GM21576 (cell line): ENCODE measurements at regions not wholly inside any gene's neighbourhood (a gene's known extent, or its start where the extent isn't known, plus 50 kb on each side); places are given as distances from the start of the nearest gene placed in this dataset.
A peak's percentile ranks its signal among the peaks of the same experiment; 100 is the strongest.

Experiments used
- ATAC-seq: cut with Tn5 transposase; IDR thresholded peaks from one replicate; pipeline ENCODE4 v1.9.1; 2021; ENCODE audit warnings: mild to moderate bottlenecking, moderate library complexity; ENCODE audit not compliant: unreplicated experiment

DNA sequence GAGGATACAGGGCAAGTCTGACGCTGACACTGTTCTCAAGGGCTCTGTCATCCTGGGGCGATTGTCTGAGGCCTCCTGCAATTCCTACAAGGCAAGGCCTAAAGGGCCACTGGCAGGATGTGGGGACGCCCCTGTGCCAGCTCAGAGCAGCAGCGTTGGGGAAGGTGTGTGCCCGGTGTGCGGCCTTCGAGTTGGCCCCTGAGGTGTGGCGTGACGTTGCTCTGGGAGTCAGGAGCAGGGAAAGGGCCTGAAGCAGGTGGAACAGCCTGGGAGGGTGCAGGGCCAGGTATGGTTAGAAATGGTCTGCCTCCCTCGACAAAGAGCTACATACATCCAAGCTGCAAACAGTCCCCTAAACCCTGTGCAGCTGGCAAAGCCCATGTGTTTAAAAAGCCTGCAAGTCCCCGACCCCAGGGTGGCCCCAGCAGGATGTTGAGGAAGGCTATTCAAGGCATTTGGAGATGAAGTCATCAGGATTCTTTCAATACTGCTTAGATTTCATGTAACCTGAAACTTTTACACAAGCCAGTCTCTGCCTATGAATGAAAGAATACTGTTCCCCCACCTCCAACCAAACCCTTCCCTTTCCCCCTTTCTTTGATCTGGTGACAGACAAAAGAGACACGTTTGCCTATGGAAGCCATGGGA lies 142.5 kb upstream of the TNS3 start:
- ATAC-seq: no peak

DNA sequence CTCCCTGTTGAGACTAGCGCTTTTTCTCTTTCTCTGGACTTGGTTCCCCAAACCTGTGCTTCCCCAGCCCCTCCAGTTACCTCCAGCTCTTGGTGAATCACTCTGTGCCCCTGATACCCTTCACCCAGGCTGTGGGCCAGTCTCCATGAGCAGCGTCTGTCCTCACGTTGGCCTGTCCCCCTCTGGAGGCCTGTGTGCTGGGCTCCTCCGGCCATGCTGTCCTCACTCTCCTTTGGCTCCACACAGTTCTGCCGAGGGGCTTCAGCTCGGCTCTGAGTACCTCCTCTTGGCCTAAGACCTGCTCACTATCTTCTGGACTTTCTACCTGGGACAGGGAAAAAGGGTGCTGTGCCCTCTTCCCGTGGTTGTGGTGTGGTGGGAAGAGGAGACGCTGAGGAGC lies 140.2 kb upstream of the TNS3 start:
- no peak for ATAC-seq

DNA sequence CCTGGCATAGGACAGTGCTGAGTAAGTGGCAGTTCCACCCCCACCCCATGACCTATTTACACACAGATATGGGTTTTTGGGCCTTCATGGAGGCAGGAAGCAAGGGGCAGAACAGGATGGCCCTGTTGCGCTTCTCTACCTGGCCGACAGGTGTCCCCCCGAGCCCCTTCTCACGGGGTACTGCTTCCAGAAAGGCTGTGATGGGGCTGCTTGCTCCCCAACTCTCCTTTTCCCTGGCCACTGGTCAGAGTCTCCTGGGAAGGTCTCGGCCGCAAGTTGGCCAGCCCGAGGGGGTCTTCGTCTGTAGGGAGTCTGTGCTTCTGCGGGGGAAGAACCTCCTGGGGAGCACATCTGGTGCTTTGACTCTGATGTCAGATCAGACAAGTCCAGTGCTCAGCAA lies 139.8 kb upstream of the TNS3 start:
- ATAC-seq: no peak

DNA sequence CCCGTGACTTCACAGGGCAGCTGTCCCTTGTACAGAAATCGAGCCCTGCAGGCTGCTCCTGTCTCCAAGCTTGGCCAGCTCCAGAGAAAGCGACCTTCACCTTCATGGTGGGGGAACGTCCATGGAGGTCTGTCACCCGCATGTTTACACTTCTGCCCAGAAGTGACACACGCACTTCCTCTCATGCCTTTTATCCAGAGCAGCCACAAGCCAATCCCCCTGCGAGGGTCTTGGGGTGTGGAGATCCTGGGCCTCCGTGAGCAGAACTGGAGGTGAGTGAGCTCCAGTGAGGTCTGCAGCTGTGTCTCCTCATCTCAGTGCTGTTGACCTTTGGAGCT lies 139.0 kb upstream of the TNS3 start:
- no peak for ATAC-seq

DNA sequence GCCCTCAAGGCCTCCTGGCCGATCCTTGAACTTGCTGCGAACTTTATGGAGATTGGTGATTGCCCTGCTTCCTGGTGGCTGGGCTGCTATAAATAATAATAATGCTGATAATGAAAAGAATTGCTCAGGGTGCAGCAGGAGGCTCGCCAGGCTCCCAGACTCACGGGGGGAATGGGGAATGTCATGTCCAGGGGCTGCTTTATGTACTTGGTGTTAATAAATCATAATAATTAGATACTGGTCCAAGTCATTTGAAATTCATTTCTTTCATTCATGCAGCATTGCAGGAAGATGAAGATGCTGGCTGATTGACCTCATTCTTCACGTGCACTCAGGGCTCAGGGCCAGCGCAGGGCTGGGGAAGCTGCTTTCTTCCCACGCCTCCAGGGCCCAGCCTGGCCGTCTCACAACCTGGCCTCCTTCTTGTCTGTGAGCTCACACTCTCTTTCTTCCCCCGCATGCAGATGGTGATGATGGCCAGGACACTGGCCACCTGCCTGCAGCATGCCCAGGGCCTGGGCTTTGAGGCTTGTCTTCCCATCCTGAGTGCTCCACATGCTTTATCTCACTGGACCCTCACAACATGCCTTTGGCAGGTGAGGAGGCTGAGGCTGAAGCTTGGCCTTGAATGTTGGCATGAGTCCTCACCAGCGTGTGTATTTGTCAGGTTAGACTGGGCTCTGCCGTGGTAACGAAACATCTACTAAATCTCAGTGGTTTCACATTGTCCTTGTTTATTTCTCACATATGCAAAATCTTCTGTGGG lies 138.4 kb upstream of the TNS3 start:
- peak; percentile 61 for ATAC-seq

DNA sequence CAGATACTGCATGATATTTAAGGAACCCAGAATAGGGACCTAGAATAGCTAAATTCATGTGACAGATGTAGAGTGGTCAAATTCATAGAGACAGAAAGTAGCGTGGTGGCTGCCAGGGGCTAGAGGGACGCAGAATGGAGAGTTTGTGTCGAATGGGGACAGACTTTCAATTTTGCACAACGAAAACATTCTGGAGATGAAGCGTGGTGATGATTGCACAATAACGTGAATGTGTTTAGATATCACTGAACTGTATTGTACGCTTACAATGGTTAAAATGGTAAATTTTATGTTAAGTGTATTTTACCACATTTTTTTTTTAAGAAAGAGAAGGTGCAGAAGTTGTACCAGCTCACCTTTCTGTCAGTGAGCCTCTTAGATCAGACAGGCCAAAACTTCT lies 137.8 kb upstream of the TNS3 start:
- ATAC-seq: no peak

DNA sequence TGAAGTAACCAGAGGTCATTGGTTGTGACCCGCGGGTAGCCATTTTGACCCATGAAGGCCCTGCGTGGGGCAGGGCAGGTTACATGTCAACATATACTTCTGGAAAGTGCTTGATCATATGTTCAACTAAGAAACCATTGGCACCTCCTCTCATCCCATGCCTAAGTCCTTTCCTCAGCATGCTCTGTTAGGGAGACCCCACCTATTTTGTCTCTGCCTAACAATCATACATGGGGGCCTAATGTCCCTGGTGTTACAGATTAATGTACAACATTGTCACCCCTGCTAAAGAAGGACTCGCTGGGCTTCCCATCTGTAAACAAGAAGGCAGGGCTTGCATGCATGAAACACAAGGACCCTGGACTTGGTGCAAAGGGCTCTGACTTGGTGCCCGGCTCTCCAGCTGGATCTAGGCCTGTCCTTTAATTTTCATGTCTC lies 133.7 kb upstream of the TNS3 start:
- no peak for ATAC-seq

DNA sequence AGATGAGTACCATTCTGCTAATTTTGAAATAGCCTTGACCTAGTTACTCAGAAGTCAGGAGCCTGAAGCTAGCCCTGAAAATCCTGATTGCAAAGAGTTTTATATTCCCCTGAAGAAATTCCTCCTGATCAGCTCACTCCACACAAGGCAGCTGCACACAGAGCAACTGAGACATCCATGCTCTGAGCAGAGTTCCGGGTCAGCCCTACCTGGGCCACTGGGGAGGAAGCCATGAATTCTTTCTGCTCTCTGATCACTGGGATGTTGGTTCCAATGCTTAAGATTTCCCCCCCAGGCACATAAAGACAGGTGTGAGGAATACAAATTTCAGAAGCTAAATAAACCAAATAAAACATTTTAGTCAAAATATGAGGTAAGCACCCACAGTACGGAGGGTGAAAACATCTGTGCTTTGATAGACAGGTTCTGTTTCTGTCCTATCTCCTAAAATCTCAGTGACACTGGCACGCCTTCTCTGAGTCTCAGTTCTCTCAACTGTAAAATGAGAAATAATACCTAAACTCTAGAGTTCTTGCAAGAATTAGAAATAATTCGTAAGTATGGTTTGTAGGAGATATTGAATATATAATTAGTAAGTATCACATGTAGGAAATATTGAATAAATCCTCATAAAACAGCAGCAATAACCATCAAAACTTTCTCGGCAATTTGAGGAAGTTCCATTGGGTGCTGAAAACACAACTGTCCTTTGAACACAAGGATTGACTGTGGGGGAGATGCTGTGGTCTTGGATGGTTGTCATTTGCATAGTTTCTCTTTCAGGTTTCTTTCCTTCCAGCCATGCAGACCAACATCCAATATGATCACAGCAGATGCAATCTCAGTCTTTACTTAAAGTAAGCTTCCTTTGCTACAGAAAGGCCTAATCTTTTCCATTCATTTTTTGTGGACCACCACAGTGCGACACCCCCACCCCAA lies 133.0 kb upstream of the TNS3 start:
- ATAC-seq: peak; percentile 94

DNA sequence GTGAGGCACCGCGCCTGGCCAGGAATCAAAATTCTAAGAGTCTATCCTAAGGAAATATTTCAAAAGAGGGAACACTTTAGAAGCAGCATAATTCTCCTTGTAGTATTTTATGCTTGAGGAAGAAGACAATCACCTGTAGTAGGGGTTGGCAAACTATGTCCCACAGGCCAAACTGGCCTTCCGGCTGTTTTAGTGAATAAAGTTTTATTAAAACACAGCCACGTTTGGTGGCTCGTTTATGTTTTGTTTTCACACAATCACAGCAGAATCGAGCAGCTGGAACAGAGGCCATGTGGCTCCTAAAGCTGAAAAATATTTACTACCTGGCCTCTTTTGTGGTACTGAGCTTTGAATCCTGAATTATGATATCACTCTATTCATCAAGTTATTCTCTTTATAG lies 131.7 kb upstream of the TNS3 start:
- ATAC-seq: no peak

DNA sequence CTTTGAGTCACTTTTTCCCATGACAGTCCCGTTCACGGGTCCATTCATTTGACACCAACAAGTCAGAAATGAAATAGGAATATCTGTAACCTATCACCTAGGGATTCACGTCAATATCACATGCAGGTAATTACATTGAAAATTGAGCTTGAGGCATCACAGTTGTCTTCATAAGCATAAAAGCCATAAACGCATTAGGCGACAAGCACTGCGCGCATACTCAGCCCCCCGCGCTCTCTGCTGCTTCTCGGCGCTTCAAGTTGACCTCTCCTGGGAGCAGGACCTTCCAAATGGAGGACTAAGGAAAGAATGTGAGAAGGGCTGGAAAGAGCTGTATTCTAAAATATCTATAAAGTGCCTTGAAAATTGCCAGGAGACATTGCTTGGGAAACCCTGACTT lies 130.5 kb upstream of the TNS3 start:
- ATAC-seq: no peak

DNA sequence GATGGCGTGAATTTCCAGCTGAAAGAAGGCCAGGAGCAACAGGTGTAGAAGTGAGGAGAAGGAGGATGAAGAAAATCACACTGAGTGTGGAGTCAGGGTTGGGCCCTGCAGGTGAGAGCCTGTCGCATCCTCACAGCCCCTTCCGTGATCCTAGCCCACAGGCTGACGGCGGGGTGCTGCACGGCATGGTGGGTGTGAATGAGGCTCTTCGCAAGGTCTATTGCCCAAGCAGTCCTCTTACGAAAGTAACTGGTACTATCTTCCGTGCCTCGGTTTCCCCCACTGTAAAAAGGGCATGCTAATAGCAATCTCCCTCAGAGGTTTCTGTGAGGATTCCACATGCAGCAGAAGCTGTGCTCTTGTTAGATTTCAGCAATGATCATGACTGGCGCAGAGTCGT lies 129.9 kb upstream of the TNS3 start:
- no peak for ATAC-seq

DNA sequence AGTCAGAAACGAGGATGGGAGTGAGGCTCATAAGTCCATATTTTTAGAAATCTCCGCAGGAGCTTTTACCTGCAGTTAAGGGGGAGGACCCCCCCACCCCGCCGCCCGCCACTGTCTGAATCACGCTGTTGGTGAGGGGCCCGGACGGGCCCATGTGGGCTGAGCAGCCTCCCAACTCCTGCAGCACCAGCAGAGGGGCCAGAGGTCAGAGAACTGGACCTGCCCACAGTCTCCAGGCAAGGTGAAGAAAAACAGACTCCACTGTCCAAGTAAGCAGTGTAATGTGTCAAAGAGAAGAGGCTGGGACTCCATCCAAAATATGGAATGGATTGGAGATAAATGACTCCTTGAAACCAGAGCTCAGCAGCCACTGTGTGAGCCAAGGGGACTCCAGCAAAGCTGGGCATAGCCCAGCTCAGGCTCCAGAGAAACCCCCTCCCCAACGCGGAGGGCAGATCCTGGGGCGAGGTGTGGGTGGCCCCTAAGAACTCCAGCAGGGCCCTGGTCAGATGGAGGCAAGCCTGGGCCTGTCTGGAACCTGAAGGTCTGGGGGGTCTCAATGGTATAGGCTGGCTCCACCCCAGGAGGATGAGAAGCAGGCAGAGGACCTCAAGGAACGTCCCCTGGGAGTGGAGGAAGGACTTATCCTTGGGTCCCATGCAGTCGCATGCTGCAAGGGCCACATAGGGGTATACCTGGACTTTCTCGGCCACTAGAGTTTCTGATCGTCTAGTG lies 128.5 kb upstream of the TNS3 start:
- no peak for ATAC-seq

DNA sequence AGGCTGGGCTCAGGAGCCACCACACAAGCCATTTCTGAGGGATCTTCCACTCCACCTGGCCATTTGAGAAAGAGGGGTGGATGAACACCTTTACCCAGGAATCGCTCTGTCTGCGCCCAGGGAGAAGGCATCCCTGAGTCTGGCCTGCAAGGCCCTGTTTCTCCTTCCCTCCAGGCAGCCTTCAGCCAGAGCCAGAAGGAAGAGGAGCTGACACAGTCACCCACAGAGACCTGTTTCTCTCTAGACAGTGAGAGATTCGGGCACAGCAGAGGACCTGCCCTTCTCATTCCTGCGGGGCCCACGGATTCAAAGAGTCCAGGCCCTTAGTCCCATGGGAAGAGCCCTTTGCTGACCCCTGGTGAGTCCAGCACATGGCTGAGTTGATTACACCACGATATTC lies 127.5 kb upstream of the TNS3 start:
- ATAC-seq: no peak

DNA sequence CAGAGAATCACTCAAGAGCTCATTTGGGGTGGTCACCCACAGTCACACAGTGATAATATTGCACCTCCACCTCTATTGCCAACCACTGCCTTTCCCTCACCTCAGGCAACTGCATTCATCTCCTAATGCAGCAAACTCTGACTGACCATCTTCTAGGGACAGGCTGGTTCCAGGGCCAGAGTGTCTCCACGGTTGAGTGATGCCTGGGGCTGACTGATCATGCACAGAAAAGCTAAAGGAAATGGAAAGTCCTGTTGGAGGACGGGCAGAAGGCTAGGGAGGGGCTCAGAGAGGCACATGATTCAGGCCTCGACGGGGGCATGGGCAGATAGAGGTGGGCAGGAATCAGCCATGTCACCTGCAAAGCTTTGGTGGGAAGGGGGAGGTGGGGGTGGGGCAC lies 127.1 kb upstream of the TNS3 start:
- ATAC-seq: no peak

DNA sequence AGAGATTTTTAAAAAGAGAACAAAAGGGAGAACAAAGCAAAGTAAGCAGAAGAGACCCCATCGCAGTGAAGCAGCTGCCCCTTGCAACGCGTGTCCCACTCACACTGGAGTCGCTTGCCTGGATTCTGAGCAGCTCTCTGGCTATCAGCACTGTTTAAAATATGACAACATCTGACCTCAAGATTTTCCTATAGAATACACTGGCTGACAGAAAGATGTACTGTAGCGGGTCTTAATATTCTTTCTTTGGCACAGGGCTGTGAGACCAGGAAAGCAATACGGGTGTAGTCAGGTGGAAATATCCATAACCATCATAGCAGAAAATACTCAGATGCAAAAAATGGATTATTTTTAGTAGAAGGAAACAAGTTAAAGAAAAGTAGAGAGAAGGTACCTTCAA lies 125.7 kb upstream of the TNS3 start:
- ATAC-seq: no peak

DNA sequence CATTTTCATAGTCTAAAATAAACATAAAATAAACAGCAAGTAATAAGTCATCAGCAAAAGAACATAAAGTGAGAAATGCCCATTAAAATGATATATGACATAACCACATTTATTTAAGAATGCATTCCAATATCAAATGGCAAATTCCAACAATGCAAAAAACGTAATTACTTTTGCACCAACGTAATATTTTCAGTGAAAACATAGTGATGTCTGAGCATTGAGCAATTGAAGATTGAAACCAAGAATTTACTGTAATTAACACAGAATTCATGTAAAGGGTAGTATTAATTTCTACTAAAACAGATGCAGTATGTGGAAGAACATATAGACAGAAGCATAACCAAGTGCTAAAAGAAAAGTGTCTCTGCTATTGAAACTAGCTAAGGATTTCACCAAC lies 123.0 kb upstream of the TNS3 start:
- ATAC-seq: no peak

DNA sequence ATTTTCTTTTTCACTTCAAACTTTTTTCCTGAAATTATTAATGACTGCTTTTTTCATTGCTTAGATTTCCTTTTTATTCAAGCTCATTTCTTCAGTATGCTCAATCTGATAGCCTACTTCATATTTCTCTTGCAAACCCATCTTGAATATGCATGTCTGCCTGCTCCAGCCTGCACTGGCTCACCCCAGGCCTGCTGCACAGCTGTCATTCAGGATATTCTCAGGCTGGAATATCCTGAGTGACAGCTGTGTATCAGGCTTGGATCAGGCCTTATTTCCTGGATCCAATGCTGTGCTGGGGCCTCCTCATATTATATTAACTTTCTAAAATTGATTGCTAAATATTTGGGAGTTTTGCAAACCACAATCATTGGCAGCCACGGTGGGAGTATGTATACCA lies 120.2 kb upstream of the TNS3 start:
- no peak for ATAC-seq

DNA sequence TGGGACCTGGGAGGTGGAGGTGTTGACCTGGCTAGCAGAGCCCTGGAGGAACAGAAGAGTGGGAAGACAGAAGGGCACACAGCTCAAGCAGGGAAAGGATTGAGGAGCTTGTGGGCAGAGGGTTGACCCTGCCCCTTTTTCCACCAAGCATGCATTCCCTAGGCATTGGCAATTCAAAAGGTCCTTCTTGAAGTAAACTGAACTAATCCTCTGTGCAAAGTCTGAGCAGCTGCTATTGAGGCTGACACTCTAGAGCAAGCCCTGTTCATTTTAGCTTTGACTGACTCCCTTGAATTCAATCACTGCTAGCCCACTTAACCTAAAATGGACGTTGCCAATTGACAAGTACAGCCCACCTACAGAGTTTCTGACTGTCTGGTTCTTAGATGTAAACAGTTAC lies 116.5 kb upstream of the TNS3 start:
- ATAC-seq: no peak

DNA sequence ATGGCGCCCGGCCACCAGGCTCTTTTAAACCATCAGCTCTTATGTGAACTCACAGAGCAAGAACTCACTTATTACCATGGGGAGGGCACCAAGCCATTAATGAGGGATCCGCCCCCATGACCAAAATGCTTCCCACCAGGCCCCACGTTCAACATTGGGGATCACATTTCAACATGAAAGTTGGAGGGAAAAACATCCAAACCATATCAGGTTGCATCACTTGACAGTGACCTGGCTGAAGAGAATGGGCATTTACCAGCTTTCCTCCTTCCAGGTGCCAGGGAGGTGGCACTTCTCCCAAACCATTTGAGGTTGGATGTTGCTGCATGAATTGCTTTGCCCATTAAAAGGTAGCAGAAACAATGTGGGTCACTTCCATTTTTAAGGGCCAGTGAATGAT lies 115.6 kb upstream of the TNS3 start:
- ATAC-seq: no peak

DNA sequence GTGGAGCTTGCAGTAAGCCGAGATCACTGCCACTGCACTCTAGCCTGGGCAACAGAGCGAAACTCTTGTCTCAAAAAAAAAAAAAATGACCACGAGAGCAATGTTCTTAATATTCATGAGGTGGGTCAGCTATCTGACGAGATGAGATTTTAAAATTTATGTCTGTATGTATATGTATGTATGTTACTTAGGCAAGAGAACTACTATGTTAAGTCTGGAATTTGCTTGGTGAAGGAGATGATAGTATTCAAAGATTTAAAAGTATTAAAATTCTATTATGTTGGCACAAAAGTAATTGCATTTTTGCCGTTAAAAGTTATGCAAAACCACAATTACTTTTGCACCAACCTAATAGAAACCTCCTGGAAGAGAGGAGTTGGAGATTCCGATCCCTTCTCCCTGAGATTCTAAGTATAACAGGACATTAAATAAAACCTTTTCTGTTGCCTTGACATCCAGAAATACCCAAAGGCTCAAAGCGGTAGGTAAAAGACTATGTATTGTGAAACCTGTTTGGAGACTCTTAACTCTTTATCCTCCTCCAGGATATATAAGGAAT lies 114.3 kb upstream of the TNS3 start:
- ATAC-seq: no peak

DNA sequence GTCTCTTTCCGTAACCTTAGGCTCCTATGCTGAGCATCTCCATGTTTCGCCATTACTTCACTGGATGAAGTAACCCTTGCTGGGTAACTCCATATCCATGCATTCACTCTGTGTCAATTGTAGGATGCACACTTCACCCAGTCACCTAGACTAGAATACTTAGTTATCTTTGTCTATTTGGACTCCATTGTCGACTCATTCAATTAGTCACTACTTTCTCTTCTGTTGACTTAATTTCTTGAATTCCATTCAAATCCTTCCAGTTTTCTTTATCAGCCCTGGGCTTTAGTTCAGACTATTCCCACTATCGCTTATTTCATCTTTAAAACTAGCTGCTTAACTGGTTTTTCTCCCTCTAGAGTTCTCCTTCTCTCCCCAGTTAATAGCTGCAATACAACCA lies 111.3 kb upstream of the TNS3 start:
- no peak for ATAC-seq
